NB4 (cell line): ENCODE measurements at regions not wholly inside any gene's neighbourhood (a gene's known extent, or its start where the extent isn't known, plus 50 kb on each side); places are given as distances from the start of the nearest gene placed in this dataset.

Experiments
- DNase-seq: peaks from one replicate; pipeline ENCODE4 v3.0.0; 2010; ENCODE audit warnings: low read depth
- H3K4me3 ChIP-seq: one replicate; pipeline ENCODE4 v1.5.1; 2011; ENCODE audit warnings: mild to moderate bottlenecking, low read depth, low read length, moderate library complexity
- MYC ChIP-seq: IDR thresholded peaks from 2 replicates; pipeline ENCODE4 v1.6.1; 2011; ENCODE audit warnings: low read depth, low read length
- POLR2A ChIP-seq: IDR thresholded peaks from 2 replicates; pipeline ENCODE4 v1.6.1; 2011; ENCODE audit warnings: mild to moderate bottlenecking; ENCODE audit not compliant: insufficient read length; ENCODE audit errors: extremely low read depth
- TF ChIP-seq, protein P1 (sequence below): IDR thresholded peaks from one replicate; pipeline ENCODE4 v1.5.1; 2012; ENCODE audit warnings: low read depth, low read length
- TF ChIP-seq, protein P2 (sequence below): IDR thresholded peaks from 2 replicates; pipeline ENCODE4 v1.6.1; 2011; ENCODE audit warnings: low read depth, low read length

DNA sequence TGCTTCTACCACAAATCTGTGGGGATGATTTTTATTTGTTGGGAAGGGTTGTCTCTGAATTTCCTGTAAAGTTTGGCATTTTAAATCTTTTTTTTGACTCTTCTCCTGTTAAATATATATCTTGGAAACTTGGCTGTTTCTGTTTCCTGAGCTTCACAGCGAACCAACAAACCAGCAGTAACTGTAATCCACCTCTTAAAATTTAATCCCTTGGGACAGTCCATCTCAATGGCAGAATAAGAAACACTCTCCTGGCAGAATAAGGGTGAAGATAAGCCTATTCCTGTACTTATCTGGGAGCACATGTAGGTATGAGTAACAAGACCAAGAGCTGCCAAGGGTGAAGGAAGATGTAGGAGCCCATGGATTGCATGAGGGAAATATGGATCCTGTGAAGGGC, 73.1 kb upstream of the RPS23 start:
- no peak for DNase-seq
- TF ChIP-seq POLR2A (no peak), MYC (no peak)
- TF ChIP-seq, protein P1, sequence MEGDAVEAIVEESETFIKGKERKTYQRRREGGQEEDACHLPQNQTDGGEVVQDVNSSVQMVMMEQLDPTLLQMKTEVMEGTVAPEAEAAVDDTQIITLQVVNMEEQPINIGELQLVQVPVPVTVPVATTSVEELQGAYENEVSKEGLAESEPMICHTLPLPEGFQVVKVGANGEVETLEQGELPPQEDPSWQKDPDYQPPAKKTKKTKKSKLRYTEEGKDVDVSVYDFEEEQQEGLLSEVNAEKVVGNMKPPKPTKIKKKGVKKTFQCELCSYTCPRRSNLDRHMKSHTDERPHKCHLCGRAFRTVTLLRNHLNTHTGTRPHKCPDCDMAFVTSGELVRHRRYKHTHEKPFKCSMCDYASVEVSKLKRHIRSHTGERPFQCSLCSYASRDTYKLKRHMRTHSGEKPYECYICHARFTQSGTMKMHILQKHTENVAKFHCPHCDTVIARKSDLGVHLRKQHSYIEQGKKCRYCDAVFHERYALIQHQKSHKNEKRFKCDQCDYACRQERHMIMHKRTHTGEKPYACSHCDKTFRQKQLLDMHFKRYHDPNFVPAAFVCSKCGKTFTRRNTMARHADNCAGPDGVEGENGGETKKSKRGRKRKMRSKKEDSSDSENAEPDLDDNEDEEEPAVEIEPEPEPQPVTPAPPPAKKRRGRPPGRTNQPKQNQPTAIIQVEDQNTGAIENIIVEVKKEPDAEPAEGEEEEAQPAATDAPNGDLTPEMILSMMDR, result no peak
- TF ChIP-seq, protein P2, sequence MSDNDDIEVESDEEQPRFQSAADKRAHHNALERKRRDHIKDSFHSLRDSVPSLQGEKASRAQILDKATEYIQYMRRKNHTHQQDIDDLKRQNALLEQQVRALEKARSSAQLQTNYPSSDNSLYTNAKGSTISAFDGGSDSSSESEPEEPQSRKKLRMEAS, result no peak
- H3K4me3 ChIP-seq, result no peak overlapping the region

DNA sequence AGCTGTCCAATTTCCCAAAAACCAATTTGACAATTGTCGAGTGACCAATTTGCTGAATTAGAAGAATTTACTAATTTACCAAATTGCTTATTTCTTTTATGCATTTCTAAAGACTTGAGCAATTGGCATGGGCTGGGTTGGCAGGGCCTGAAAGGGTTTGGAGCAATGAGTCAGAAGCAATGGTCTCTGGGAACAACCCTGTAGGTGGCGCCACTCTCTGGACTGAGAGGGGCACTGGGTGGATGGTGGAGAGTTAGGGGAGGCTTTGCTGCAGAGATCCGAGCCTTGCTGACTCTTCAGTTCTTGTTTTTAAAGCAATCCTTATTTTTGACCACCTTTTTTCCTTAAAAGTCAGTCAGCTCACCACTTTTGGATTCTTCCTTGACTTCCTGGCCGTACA, 71.5 kb upstream of the RPS23 start:
- DNase-seq, result peak; percentile 49
- no peak for TF ChIP-seq MYC
- TF ChIP-seq, protein P1, result peak; percentile 70
- TF ChIP-seq, protein P2, result no peak
- no peak for TF ChIP-seq POLR2A
- no peak overlapping the region for H3K4me3 ChIP-seq

DNA sequence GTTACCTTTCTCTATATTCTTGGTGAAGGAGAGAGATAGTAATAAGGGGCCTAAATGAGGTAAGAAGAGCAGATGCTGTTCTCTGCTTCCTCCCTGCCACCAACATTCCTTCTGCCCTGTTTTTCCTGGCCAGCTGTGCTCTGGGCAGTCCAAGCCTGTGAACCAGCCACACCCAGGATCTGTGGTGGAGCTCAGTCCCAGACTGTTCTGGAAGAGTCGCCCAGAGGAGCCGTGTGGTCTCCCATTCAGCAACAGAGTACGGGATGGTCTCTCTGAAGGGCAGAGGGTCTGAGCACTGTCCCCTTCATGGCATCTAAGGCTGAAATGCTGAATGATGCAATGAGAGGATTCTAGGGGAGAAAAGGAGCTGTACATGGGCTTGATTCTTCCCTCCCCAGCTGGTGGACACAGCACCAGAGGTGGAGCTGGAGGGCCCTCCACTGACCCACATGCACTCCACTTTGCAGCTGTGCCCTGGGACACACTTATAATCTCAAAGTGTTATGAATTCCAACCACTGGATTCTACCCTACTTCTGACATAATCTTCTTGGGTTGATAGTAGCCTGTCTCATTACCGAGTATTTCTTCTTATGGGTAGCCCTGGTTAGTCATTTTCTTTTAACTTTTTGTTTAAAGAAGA, 70.8 kb upstream of the RPS23 start:
- no peak overlapping the region for H3K4me3 ChIP-seq
- DNase-seq, result no peak
- TF ChIP-seq MYC, result no peak
- TF ChIP-seq POLR2A, result no peak
- TF ChIP-seq, protein P1, result no peak
- TF ChIP-seq, protein P2, result no peak

DNA sequence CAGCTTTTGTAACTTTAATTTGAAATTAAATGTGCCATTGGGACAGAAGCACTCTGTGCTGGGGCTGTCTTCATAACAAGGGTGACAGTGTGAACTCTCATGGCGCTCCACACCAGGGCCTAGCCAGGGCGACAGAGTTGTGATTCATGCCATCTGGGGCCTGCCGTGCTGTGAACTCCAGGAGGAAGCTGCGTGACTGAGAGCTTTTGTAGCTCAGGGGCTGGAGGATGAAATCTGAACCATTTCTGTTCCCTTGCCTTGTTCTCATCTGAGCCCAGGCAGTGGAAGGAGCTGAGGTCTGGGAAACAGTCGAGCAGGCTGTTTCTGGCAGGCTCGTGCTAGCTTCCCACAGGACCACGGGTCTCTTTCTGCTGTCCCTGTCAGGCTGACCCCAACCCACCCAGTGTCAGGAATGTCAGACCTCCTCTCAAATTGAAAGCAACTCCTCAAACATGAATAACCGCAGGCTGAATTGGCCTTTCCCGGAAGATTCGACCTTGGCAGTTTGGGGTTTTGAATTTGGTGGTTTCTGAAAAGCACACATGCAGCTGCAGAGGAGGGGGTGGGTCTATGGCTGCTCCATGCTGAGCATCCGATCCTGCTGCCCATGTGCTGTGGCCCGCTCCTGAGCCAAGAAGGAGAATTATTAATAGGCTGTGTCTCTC, 69.2 kb upstream of the RPS23 start:
- TF ChIP-seq, protein P1, result no peak
- TF ChIP-seq, protein P2, result no peak
- TF ChIP-seq POLR2A (no peak), MYC (no peak)
- DNase-seq, result no peak
- no peak overlapping the region for H3K4me3 ChIP-seq

DNA sequence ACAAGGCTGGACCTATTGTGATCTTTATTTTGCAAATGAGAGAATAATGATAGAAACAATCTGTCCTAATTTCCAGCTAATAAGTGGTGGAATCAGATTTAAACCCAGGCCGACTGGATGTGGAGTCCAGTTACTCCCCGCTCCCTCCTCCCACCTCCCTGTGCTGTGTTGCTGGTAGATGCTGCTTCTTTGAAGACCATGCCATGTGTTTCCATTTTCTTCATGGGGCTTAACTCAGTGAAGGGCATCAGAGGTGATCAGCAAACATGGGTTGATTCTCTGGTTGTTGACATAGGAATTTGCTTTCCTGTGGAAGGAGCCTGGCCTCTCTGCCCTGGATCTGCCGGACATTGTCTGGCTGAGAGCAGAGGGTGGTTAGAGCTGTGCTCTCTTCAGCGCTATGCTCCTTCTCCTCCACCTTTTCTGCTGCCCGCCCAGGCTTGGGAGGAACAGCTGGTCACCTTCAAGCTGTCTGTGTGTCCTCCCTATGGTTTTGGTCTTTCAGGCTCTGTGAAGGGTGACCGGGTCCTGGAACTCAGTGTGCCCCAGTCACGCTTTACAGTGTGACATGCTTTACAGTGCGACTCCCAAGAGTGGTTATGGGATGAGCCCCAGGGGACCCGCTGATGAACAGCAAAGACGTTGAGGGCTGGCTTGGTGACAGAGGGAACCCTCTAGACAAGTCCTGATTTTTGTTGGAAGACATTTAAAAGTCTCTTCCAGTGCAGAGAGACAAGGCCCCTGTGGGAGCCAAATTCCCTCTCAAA, 68.4 kb upstream of the RPS23 start:
- TF ChIP-seq, protein P1, result no peak
- TF ChIP-seq POLR2A, result no peak
- no peak for TF ChIP-seq MYC
- TF ChIP-seq, protein P2, result no peak
- DNase-seq, result no peak
- no peak overlapping the region for H3K4me3 ChIP-seq
